ENCODE measurements at regions not wholly inside any gene's neighbourhood (a gene's known extent, or its start where the extent isn't known, plus 50 kb on each side); places are given as distances from the start of the nearest gene placed in this dataset.

DNA sequence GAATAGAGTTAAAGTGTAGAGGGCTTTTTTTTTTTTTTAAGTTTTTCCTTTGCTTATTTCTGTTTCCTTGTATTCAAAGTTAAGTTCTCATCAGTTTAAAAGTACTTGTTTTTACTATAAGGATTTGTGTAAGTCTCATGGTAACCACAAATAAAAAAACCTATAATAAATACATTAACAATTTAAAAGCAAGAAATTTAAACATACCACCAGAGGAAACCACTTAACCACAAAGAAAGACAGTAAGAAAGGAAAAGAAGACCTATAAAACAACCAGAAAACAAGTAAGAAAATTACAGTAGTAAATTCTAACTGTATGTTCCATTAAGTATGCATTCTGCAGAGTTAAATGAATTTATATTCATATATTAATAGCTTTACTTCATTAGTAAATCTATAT, 999.1 kb upstream of the ATXN8OS start:
- no peak overlapping the region for H3K4me3 Mint-ChIP-seq (ENCODE audit: unreplicated experiment)
- H3K27me3 Mint-ChIP-seq (ENCODE audit: low read depth), result peaks cover 4% of the 10 kb centered on the region
- no peak for DNase-seq (ENCODE audit: low spot score)
- no peak overlapping the region for H3K27ac Mint-ChIP-seq (ENCODE audit: unreplicated experiment)
- H3K4me1 Mint-ChIP-seq (ENCODE audit: low read depth), result no peaks in the 10 kb centered on the region
- H3K36me3 Mint-ChIP-seq (ENCODE audit: low read depth), result no peaks in the 10 kb centered on the region
- H3K9me3 Mint-ChIP-seq (ENCODE audit: low read depth), result peaks cover 16% of the 10 kb centered on the region
- TF ChIP-seq, protein P1, sequence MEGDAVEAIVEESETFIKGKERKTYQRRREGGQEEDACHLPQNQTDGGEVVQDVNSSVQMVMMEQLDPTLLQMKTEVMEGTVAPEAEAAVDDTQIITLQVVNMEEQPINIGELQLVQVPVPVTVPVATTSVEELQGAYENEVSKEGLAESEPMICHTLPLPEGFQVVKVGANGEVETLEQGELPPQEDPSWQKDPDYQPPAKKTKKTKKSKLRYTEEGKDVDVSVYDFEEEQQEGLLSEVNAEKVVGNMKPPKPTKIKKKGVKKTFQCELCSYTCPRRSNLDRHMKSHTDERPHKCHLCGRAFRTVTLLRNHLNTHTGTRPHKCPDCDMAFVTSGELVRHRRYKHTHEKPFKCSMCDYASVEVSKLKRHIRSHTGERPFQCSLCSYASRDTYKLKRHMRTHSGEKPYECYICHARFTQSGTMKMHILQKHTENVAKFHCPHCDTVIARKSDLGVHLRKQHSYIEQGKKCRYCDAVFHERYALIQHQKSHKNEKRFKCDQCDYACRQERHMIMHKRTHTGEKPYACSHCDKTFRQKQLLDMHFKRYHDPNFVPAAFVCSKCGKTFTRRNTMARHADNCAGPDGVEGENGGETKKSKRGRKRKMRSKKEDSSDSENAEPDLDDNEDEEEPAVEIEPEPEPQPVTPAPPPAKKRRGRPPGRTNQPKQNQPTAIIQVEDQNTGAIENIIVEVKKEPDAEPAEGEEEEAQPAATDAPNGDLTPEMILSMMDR (IDR thresholded peaks at IDR 0.05), result peak; percentile 69

DNA sequence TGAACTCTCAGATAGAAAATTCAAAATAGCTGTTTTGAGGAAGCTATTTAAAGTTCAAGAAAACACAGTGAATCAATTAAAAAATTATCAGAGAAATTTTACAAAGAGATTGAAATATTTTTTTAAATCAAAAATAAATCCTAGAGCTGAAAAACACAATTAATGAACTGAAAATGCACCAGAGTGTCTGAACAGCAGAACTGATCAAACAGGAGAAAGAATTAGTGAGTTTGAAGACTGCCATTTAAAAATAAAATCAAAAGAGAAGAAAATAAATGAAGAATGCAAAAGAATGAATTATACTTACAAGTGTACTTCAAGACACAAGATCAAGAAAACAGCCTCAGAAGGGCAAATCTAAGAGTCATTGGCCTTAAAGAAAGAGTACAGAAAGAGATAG, 1000.2 kb upstream of the ATXN8OS start:
- Mint-ChIP-seq H3K27ac (ENCODE audit: unreplicated experiment) (no peak overlapping the region), H3K4me1 (ENCODE audit: low read depth) (no peaks in the 10 kb centered on the region), H3K9me3 (ENCODE audit: low read depth) (peaks cover 16% of the 10 kb centered on the region), H3K27me3 (ENCODE audit: low read depth) (peaks cover 4% of the 10 kb centered on the region), H3K36me3 (ENCODE audit: low read depth) (no peaks in the 10 kb centered on the region), H3K4me3 (ENCODE audit: unreplicated experiment) (no peak overlapping the region)
- TF ChIP-seq, protein P1 (IDR thresholded peaks at IDR 0.05), result no peak
- DNase-seq (ENCODE audit: low spot score), result no peak

DNA sequence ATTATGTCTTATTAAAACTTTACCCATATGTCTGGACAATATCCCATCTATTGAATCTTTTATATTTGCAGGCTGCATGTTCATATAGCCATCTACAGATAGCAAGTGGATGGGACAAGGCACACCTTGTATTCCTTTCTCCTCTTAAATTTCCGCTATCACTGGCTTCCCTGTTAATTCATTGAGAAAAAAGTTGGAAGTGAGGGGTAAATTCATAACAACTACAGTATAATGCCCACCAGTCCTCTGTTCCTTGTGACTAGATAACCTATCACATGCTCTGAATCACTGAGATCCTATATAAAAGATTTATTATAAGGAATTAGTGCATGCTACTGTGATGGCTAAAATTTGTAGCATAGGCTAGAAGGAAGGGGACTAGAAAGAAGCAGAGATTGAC, 1005.8 kb upstream of the ATXN8OS start:
- Mint-ChIP-seq H3K27ac (ENCODE audit: unreplicated experiment) (no peak overlapping the region), H3K36me3 (ENCODE audit: low read depth) (no peaks in the 10 kb centered on the region), H3K4me3 (ENCODE audit: unreplicated experiment) (no peak overlapping the region), H3K4me1 (ENCODE audit: low read depth) (no peaks in the 10 kb centered on the region), H3K9me3 (ENCODE audit: low read depth) (peaks cover 3% of the 10 kb centered on the region), H3K27me3 (ENCODE audit: low read depth) (peaks cover 4% of the 10 kb centered on the region)
- no peak for DNase-seq (ENCODE audit: low spot score)
- TF ChIP-seq, protein P1 (IDR thresholded peaks at IDR 0.05), result no peak

DNA sequence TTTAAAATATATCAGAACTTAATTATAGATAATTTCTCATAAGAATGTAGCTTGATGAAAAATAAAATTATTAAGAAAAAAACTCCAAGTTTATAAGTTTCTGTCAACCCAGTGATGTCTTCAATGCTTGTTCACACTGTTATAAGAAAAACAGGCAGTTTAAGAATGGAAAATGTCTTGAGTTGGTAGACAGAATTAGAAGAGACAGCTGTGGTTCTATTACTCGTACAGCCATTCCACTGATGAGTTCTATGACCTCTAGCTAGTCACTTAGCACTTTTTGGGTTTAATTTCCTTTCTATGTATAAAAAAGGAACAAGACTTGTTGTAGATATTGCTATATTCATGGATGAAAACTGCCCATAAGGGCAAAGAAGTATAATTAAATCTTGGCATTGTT, 1013.1 kb upstream of the ATXN8OS start:
- Mint-ChIP-seq H3K36me3 (ENCODE audit: low read depth) (no peaks in the 10 kb centered on the region), H3K9me3 (ENCODE audit: low read depth) (no peaks in the 10 kb centered on the region), H3K27me3 (ENCODE audit: low read depth) (no peaks in the 10 kb centered on the region), H3K4me3 (ENCODE audit: unreplicated experiment) (no peak overlapping the region), H3K27ac (ENCODE audit: unreplicated experiment) (no peak overlapping the region), H3K4me1 (ENCODE audit: low read depth) (no peaks in the 10 kb centered on the region)
- DNase-seq (ENCODE audit: low spot score), result no peak
- TF ChIP-seq, protein P1 (IDR thresholded peaks at IDR 0.05), result no peak

DNA sequence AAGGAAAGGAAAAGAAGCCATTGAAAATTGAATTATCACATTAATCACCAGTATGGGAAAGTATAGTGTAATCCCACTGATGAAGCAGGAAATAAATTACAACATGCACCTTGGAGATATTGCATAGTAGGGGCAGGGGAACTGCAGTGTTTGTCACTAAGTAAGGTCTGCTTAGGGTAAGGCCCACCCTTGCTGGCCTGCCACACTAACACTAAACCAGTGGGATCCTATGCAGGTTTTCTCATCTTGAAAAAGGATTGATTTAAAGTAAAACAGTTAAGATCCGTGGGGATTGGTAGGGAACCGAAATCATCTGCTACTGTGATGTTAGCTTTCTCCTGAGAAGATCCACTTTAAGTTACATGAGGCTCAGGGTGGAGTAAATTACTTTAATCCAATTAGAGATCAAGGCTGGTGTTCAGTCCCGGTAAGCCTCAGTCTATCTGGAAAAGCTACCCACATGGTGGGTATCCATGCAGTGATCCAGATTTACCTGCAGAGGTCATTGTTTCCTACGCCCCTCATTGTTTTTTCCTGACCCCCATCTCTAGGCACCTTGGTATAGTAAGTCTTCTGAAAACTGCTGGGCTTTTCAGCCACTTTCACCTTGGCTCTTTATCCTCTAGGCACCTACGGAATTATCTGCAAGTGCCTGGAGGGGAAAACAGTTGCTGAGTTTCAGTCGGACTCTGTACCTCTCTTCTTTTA, 1014.9 kb upstream of the ATXN8OS start:
- no peaks in the 10 kb centered on the region for H3K36me3 Mint-ChIP-seq (ENCODE audit: low read depth)
- H3K27me3 Mint-ChIP-seq (ENCODE audit: low read depth), result no peaks in the 10 kb centered on the region
- H3K4me3 Mint-ChIP-seq (ENCODE audit: unreplicated experiment), result no peak overlapping the region
- no peaks in the 10 kb centered on the region for H3K4me1 Mint-ChIP-seq (ENCODE audit: low read depth)
- DNase-seq (ENCODE audit: low spot score), result no peak
- TF ChIP-seq, protein P1 (IDR thresholded peaks at IDR 0.05), result no peak
- no peaks in the 10 kb centered on the region for H3K9me3 Mint-ChIP-seq (ENCODE audit: low read depth)
- no peak overlapping the region for H3K27ac Mint-ChIP-seq (ENCODE audit: unreplicated experiment)
